ENCODE measurements at regions not wholly inside any gene's neighbourhood (a gene's known extent, or its start where the extent isn't known, plus 50 kb on each side); places are given as distances from the start of the nearest gene placed in this dataset.

GRCh38 chr14:62062645-62063044 lies 300.4 kb downstream of the SNAPC1 start (continued):
- TF ChIP-seq ARID4B (CRISPR knock-in tag; IDR thresholded peaks at IDR 0.05), result no peak
- no peak for TF ChIP-seq NFIC (IDR thresholded peaks at IDR 0.05)

GRCh38 chr14:62064751-62065323 lies 302.6 kb downstream of the SNAPC1 start:
- H3K27me3 ChIP-seq (ENCODE audit: control insufficient read depth in 2 of 2, insufficient read depth in 2 of 2, low read length in 2 of 2), result no peaks in the 10 kb centered on the region
- FAIRE-seq (no peak), ATAC-seq (no peak), DNase-seq (ENCODE audit: extremely low read depth in 1 of 4, low spot score in 3 of 4) (no peak)
- BruUV-seq (replicated peaks), result no TSS peak
- H3K36me3 ChIP-seq (ENCODE audit: control insufficient read depth, insufficient read depth, low read length), result no peaks in the 10 kb centered on the region
- ChIA-PET POLR2A (no interaction called here), CTCF (ENCODE audit: low intra/inter-chr PET ratio) (no interaction called here)
- intact Hi-C loops (cut with micrococcal nuclease), result no loop called here
- in situ Hi-C loops (cut with MboI), result no loop called here
- no peak overlapping the region for H3K27ac ChIP-seq (ENCODE audit: extremely low read depth, low read depth, low read length)
- H4K20me1 ChIP-seq (replicated peaks; ENCODE audit: control insufficient read depth, insufficient read depth, low read length), result no peaks in the 10 kb centered on the region
- no peaks in the 10 kb centered on the region for H3K9me3 ChIP-seq (replicated peaks; ENCODE audit: control insufficient read depth, insufficient read depth, low read depth, low read length)
- no peak overlapping the region for H3K4me3 ChIP-seq
- WGBS (ENCODE audit: insufficient coverage, low coverage, missing lambda C conversion rate), result 0% methylated on average over 3 of the region's 3 CpGs
- no peak overlapping the region for H2AFZ ChIP-seq (ENCODE audit: low read depth, low read length)
- no peak overlapping the region for H3K9ac ChIP-seq (ENCODE audit: insufficient read depth in 1 of 2, low read depth in 2 of 2, low read length in 2 of 2)
- no peaks in the 10 kb centered on the region for H3K9me1 ChIP-seq (ENCODE audit: control insufficient read depth, insufficient read depth, low read length)
- H3K4me2 ChIP-seq (ENCODE audit: insufficient read depth, low read length), result no peak overlapping the region
- H3K4me1 ChIP-seq (replicated peaks in 1 of 2; ENCODE audit: control insufficient read depth in 2 of 2, insufficient read depth in 2 of 2, low read length in 2 of 2), result no peaks in the 10 kb centered on the region
- no peaks in the 10 kb centered on the region for H3K79me2 ChIP-seq (ENCODE audit: control insufficient read depth, insufficient read depth, low read length)
- TF ChIP-seq ATF7 (IDR thresholded peaks at IDR 0.05), result no peak
- no peak for TF ChIP-seq ATF6 (CRISPR knock-in tag; IDR thresholded peaks at IDR 0.05)
- no peak for TF ChIP-seq POLR2AphosphoS5 (IDR thresholded peaks at IDR 0.05; ENCODE audit: control insufficient read depth, insufficient read depth, low read depth, low read length)
- TF ChIP-seq HDAC3 (IDR thresholded peaks at IDR 0.05; ENCODE audit: borderline replicate concordance, partially characterized antibody), result no peak
- no peak for TF ChIP-seq MAFF (IDR thresholded peaks at IDR 0.05; ENCODE audit: low read length)
- no peak for TF ChIP-seq CEBPB (tag; IDR thresholded peaks at IDR 0.05)
- no peak for TF ChIP-seq GTF2A2 (tag; IDR thresholded peaks at IDR 0.05)
- TF ChIP-seq ZFP91 (CRISPR knock-in tag; IDR thresholded peaks at IDR 0.05), result no peak
- TF ChIP-seq BCOR (IDR thresholded peaks at IDR 0.05), result no peak
